Esophagus (tissue), 2 donors: ENCODE measurements at regions not wholly inside any gene's neighbourhood (a gene's known extent, or its start where the extent isn't known, plus 50 kb on each side); places are given as distances from the start of the nearest gene placed in this dataset.
"Not testable (repeated sequence)": the region's sequence is repeated elsewhere in the genome, so short reads cannot be mapped to it uniquely, and the experiment has no call there.

Experiments used
- H3K27ac ChIP-seq, 2 donors: one replicate each; pipeline ENCODE4 v1.5.1; 2013; ENCODE audit warnings: low read depth in 2 of 2, mild to moderate bottlenecking in 2 of 2, inconsistent platforms in 1 of 2, low read length in 1 of 2, moderate library complexity in 1 of 2
- H3K27me3 ChIP-seq, 2 donors: one replicate each; pipeline ENCODE4 v1.6.1; 2013; ENCODE audit warnings: low read length in 2 of 2, control low read depth in 1 of 2, mild to moderate bottlenecking in 1 of 2; ENCODE audit not compliant: insufficient read depth in 2 of 2, control insufficient read depth in 1 of 2
- H3K36me3 ChIP-seq, 2 donors: one replicate each; pipeline ENCODE4 v1.6.1; 2013; ENCODE audit warnings: low read length in 1 of 2; ENCODE audit not compliant: control insufficient read depth in 2 of 2, insufficient read depth in 2 of 2
- H3K4me1 ChIP-seq, 2 donors: one replicate each; pipeline ENCODE4 v1.6.1; 2013; ENCODE audit warnings: low read length in 1 of 2; ENCODE audit not compliant: control insufficient read depth in 2 of 2, insufficient read depth in 2 of 2
- H3K4me3 ChIP-seq, 2 donors: one replicate each; pipeline ENCODE4 v1.5.1; 2013; ENCODE audit warnings: low read length in 2 of 2, mild to moderate bottlenecking in 2 of 2, low read depth in 1 of 2, moderate library complexity in 1 of 2
- H3K9me3 ChIP-seq, 2 donors: one replicate each; pipeline ENCODE4 v1.6.1; 2013; ENCODE audit warnings: mild to moderate bottlenecking in 2 of 2, low read depth in 1 of 2, low read length in 1 of 2, moderate library complexity in 1 of 2; ENCODE audit not compliant: control insufficient read depth in 2 of 2, insufficient read depth in 1 of 2
- WGBS, 2 donors: extraction: QIAGEN DNeasy Blood & Tissue Kit; methylation state at CpG; one replicate each; pipeline ENCODE4 v1.1.7; 2013; 5-methylcytosine and 5-hydroxymethylcytosine counted together
- donor health status: healthy with polysubstance abuse.
- donor health status: Bipolar disorder and iron deficiency.

- not testable (repeated sequence) for H3K4me1 ChIP-seq, H3K4me3 ChIP-seq, H3K27ac ChIP-seq, H3K27me3 ChIP-seq, H3K36me3 ChIP-seq, H3K9me3 ChIP-seq
- whole genome bisulfite sequencing, 2 donors = 93 to 97% methylated on average over 20 to 23 of the region's 24 CpGs
Measured at GRCh38 chr9:74197771-74198170, 299.4 kb upstream of the RORB start.

- Histone ChIP-seq H3K4me3 (no peak overlapping the region), H3K9me3 (no peaks in the 10 kb centered on the region), H3K36me3 (no peaks in the 10 kb centered on the region), H3K4me1 (no peaks in the 10 kb centered on the region), H3K27me3 (no peaks in the 10 kb centered on the region), H3K27ac (no peak overlapping the region)
- 78 to 80% methylated on average over 4 of the region's 4 CpGs for WGBS, 2 donors
Measured at GRCh38 chr9:74205056-74205455, 292.1 kb upstream of the RORB start.

GRCh38 chr9:74218385-74219063 is 278.6 kb upstream of the RORB start:
- WGBS, 2 donors = 81 to 86% methylated on average over 3 of the region's 3 CpGs

GRCh38 chr9:74220327-74220726 is 276.8 kb upstream of the RORB start:
- 74 to 87% methylated on average over 5 of the region's 5 CpGs for WGBS, 2 donors
- H3K27ac ChIP-seq = no peak overlapping the region

More at GRCh38 chr9:74218385-74219063, 278.6 kb upstream of the RORB start:
- no peak overlapping the region for H3K27ac ChIP-seq
- H3K27me3 ChIP-seq = no peaks in the 10 kb centered on the region
- H3K36me3 ChIP-seq = no peaks in the 10 kb centered on the region
- H3K4me3 ChIP-seq = no peak overlapping the region
- H3K9me3 ChIP-seq = no peaks in the 10 kb centered on the region
- H3K4me1 ChIP-seq = no peaks in the 10 kb centered on the region

GRCh38 chr9:74236857-74237256 is 260.3 kb upstream of the RORB start:
- Histone ChIP-seq H3K9me3 (no peaks in the 10 kb centered on the region), H3K4me1 (no peaks in the 10 kb centered on the region), H3K36me3 (no peaks in the 10 kb centered on the region), H3K27ac (no peak overlapping the region), H3K27me3 (no peaks in the 10 kb centered on the region), H3K4me3 (no peak overlapping the region)
- 47 to 56% methylated on average over 2 of the region's 2 CpGs for WGBS, 2 donors

More at GRCh38 chr9:74220327-74220726, 276.8 kb upstream of the RORB start:
- Histone ChIP-seq H3K27me3 (no peaks in the 10 kb centered on the region), H3K9me3 (no peaks in the 10 kb centered on the region), H3K4me1 (no peaks in the 10 kb centered on the region), H3K36me3 (no peaks in the 10 kb centered on the region), H3K4me3 (no peak overlapping the region)

- Histone ChIP-seq H3K27ac (no peak overlapping the region), H3K27me3 (no peaks in the 10 kb centered on the region), H3K4me3 (no peak overlapping the region), H3K9me3 (no peaks in the 10 kb centered on the region), H3K36me3 (no peaks in the 10 kb centered on the region), H3K4me1 (no peaks in the 10 kb centered on the region)
- WGBS, 2 donors = 75 to 85% methylated on average over 3 of the region's 3 CpGs
Measured at GRCh38 chr9:74245866-74246497, 251.2 kb upstream of the RORB start.

- Histone ChIP-seq H3K4me3 (no peak overlapping the region), H3K36me3 (no peaks in the 10 kb centered on the region), H3K4me1 (no peaks in the 10 kb centered on the region), H3K27ac (no peak overlapping the region), H3K9me3 (no peaks in the 10 kb centered on the region), H3K27me3 (no peaks in the 10 kb centered on the region)
- WGBS, 2 donors = 52 to 53% methylated on average over 4 of the region's 4 CpGs
Measured at GRCh38 chr9:74255489-74255984, 241.6 kb upstream of the RORB start.

GRCh38 chr9:74275872-74276508 is 221.1 kb upstream of the RORB start:
- no peaks in the 10 kb centered on the region for H3K27me3 ChIP-seq
- 94% methylated on average over 40 to 41 of the region's 41 CpGs for WGBS, 2 donors
- no peaks in the 10 kb centered on the region for H3K9me3 ChIP-seq
- no peak overlapping the region for H3K27ac ChIP-seq
- H3K36me3 ChIP-seq = no peaks in the 10 kb centered on the region
- H3K4me3 ChIP-seq = no peak overlapping the region
- H3K4me1 ChIP-seq = no peaks in the 10 kb centered on the region

- H3K9me3 ChIP-seq = no peaks in the 10 kb centered on the region
- no peaks in the 10 kb centered on the region for H3K4me1 ChIP-seq
- H3K4me3 ChIP-seq = no peak overlapping the region
- no peaks in the 10 kb centered on the region for H3K27me3 ChIP-seq
- 53 to 57% methylated on average over 3 of the region's 3 CpGs for WGBS, 2 donors
- H3K36me3 ChIP-seq = no peaks in the 10 kb centered on the region
- no peak overlapping the region for H3K27ac ChIP-seq
Measured at GRCh38 chr9:74277532-74277931, 219.6 kb upstream of the RORB start.
